Adrenal gland (tissue), 5 donors: ENCODE measurements at regions not wholly inside any gene's neighbourhood (a gene's known extent, or its start where the extent isn't known, plus 50 kb on each side); places are given as distances from the start of the nearest gene placed in this dataset.

Experiments
- CTCF ChIP-seq, 6 experiments: fragments of 450-650 bp in 4 of 6; fragments of 200-600 bp in 2 of 6; sonication (generic) in 1 of 6; IDR thresholded peaks; 1 replicate in 5 of 6; 2 replicates in 1 of 6; pipeline versions ENCODE4 v1.5.1 to v1.8.0; 2016 to 2021; ENCODE audit warnings: antibody characterized with exemption in 6 of 6, mild to moderate bottlenecking in 2 of 6, moderate library complexity in 1 of 6
- POLR2A ChIP-seq, 2 donors: fragments of 450-650 bp; IDR thresholded peaks; one replicate each; pipeline ENCODE4 v1.6.1; 2017; ENCODE audit warnings: antibody characterized with exemption in 2 of 2, mild to moderate bottlenecking in 2 of 2, moderate library complexity in 1 of 2
- donor health status: DM: no; HTN: no; CAD: no.

GRCh38 chr16:86075839-86076440, 177.0 kb downstream of the IRF8 start:
- no peak for TF ChIP-seq CTCF (IDR thresholded peaks at IDR 0.05)
- no peak for TF ChIP-seq POLR2A (IDR thresholded peaks at IDR 0.05)
